T-helper 2 cell treated with Interferon-gamma antibody and Interleukin-4, amounts not matched to agents 5 μg/mL and 100 μg/mL, for 36 hours (primary cell): ENCODE measurements at regions not wholly inside any gene's neighbourhood (a gene's known extent, or its start where the extent isn't known, plus 50 kb on each side); places are given as distances from the start of the nearest gene placed in this dataset.

ENCODE experiments used
- DNase-seq: peaks from one replicate; pipeline ENCODE4 v3.0.0; 2021; ENCODE audit warnings: low spot score
- H3K27ac Mint-ChIP-seq: one replicate; pipeline ENCODE4 v1.8.0; 2021; ENCODE audit warnings: mild to moderate bottlenecking, mixed read lengths
- H3K27me3 Mint-ChIP-seq: one replicate; pipeline ENCODE4 v1.8.0; 2021; ENCODE audit warnings: low read depth, mixed read lengths
- H3K36me3 Mint-ChIP-seq: one replicate; pipeline ENCODE4 v1.8.0; 2021; ENCODE audit warnings: low read depth, mixed read lengths
- H3K4me1 Mint-ChIP-seq: one replicate; pipeline ENCODE4 v1.8.0; 2021; ENCODE audit warnings: low read depth, mixed read lengths
- H3K4me3 Mint-ChIP-seq: one replicate; pipeline ENCODE4 v1.8.0; 2022; ENCODE audit warnings: mild to moderate bottlenecking, moderate library complexity, mixed read lengths
- H3K9me3 Mint-ChIP-seq: one replicate; pipeline ENCODE4 v1.8.0; 2021; ENCODE audit warnings: mixed read lengths

DNA sequence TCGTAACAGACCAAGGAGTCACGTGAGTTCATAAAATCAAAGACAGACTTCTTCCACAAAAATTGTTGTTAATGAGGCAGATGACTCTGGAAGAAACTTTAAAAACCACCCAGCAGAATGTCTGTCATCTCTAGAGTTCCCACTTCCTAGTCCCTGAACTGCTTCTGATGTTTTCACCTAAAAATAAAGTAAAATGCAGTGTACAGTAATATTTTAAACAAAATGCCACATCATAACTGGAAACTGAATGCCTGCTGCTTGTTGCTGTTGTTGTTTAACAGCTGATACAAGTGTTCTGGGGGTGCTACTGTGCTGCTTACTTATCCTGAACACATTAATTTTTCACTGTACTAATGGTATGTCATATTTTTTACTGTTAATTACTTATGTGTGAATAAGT lies 577.2 kb downstream of the MTRR start:
- Mint-ChIP-seq H3K9me3 (peaks cover 8% of the 10 kb centered on the region), H3K36me3 (no peaks in the 10 kb centered on the region), H3K4me1 (no peaks in the 10 kb centered on the region), H3K4me3 (no peak overlapping the region), H3K27me3 (no peaks in the 10 kb centered on the region), H3K27ac (no peak overlapping the region)
- DNase-seq, result no peak

- H3K4me3 Mint-ChIP-seq, result peak overlapping the region; percentile 81
- no peaks in the 10 kb centered on the region for H3K27me3 Mint-ChIP-seq
- DNase-seq, result no peak
- H3K27ac Mint-ChIP-seq, result peak overlapping the region; percentile 60
- H3K9me3 Mint-ChIP-seq, result peaks cover 4% of the 10 kb centered on the region
- no peaks in the 10 kb centered on the region for H3K36me3 Mint-ChIP-seq
- H3K4me1 Mint-ChIP-seq, result no peaks in the 10 kb centered on the region
Observed at GRCh38 chr5:8456846-8457186, 587.9 kb downstream of the MTRR start.

DNA sequence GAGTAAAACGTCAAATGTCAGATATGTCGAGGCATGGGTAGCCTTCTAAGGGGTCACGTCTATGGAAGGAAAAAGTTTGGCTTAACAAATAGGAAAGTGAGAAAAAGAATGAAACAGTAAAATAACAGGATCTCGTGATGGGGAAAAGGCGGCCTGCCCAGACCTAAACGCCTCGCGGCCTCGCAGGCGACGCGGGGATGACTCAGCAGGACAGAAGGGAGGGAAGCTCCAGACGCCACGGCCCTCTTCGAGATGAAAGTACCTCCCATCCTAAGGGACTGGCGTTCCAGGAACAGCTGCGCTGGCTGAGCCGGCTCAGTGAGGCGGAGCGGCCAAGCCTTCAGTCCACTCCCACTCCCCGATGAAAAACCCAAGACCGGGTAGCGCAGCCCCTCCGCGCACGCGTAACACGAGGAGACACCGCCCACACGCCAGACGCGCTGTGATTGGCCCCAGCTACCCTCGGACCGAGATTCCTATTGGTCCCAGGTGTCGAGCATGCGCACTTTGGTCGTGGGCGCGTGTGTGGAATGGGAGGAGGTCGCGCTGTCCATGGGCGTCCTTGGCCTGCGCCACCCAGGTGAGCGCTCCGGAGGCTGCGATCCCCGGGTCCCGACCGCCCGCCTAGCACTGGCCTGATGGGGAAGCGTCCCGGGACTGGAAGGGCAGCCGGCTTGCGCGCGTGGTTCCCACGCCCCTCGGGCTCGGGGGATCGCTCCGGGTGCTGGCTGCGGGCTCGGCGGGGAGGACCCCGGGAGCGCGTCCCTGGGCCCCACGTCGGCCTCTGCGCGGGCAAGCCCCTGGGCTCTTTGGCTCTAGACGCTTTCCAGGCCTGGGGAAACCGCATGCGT lies 588.5 kb downstream of the MTRR start:
- H3K27me3 Mint-ChIP-seq, result no peaks in the 10 kb centered on the region
- peak; percentile 76 for DNase-seq

DNA sequence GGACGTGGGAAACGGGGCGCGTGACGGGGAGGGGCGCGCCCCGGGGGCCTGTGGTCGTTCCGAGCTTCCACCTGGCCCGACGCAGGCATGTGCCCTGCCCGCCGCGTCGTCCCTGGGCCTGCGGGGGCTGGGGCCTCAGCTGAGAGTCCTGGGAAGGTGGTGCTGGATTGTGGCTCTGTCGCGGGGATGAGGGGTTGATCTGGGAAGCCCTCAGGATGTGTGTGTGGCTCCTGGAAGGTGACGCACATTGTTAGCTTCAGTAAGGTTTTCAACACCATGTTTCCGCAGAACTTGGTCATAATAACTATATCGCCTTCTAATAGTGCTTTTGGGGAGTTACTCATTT lies 589.1 kb downstream of the MTRR start:
- no peak for DNase-seq
- H3K9me3 Mint-ChIP-seq, result no peaks in the 10 kb centered on the region

More for the DNA sequence above, 588.5 kb downstream of the MTRR start:
- Mint-ChIP-seq H3K27ac (peak overlapping the region; percentile 60), H3K4me1 (no peaks in the 10 kb centered on the region), H3K9me3 (no peaks in the 10 kb centered on the region), H3K4me3 (peak overlapping the region; percentile 84), H3K36me3 (no peaks in the 10 kb centered on the region)

DNA sequence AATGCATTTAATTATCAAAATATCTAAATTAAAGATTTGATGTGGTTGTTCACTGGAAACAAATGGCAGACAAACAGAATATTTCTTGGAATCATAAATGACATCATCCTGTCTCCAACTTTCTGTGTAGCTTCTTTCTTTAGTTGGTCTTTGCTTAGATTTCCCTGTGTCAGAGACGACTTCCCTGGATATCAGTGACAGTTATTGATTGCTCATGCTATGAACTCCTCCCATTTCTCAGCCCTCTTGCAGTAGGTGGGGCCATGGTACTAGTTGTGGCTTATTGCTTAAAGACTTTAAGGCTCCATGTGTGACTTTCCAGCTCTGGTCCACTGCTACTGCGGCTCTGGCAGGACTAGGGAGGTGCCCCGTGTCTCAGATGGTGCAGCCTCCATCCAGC lies 592.6 kb downstream of the MTRR start:
- no peaks in the 10 kb centered on the region for H3K9me3 Mint-ChIP-seq
- no peaks in the 10 kb centered on the region for H3K4me1 Mint-ChIP-seq
- no peaks in the 10 kb centered on the region for H3K27me3 Mint-ChIP-seq
- no peak overlapping the region for H3K27ac Mint-ChIP-seq
- DNase-seq, result no peak
- no peaks in the 10 kb centered on the region for H3K36me3 Mint-ChIP-seq
- H3K4me3 Mint-ChIP-seq, result no peak overlapping the region

More for the DNA sequence above, 589.1 kb downstream of the MTRR start:
- no peaks in the 10 kb centered on the region for H3K36me3 Mint-ChIP-seq
- H3K27me3 Mint-ChIP-seq, result no peaks in the 10 kb centered on the region
- no peaks in the 10 kb centered on the region for H3K4me1 Mint-ChIP-seq
- peak overlapping the region; percentile 74 for H3K27ac Mint-ChIP-seq
- H3K4me3 Mint-ChIP-seq, result peak overlapping the region; percentile 84

- Mint-ChIP-seq H3K27ac (no peak overlapping the region), H3K9me3 (no peaks in the 10 kb centered on the region), H3K4me3 (no peak overlapping the region), H3K36me3 (no peaks in the 10 kb centered on the region), H3K27me3 (no peaks in the 10 kb centered on the region), H3K4me1 (no peaks in the 10 kb centered on the region)
- DNase-seq, result no peak
Observed at GRCh38 chr5:8462565-8462964, 593.6 kb downstream of the MTRR start.

DNA sequence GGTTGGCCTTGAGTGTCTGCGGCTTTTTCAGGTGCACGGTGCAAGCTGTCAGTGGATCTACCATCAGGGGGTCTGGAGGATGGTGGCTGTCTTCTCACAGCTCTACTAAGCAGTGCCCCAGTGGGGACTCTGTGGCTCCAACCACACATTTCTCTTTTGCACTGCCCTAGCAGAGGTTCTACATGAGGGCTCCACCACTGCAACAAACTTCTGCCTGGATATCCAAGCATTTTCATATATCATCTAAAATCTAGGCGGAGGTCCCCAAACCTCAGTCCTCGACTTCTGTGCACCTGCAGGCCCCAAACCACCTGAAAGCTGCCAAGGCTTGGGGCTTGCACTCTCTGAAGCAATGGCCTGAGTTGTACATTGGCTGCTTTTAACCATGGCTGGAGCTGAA lies 601.5 kb downstream of the MTRR start:
- Mint-ChIP-seq H3K27me3 (no peaks in the 10 kb centered on the region), H3K36me3 (no peaks in the 10 kb centered on the region), H3K4me3 (no peak overlapping the region), H3K4me1 (no peaks in the 10 kb centered on the region), H3K27ac (no peak overlapping the region), H3K9me3 (peaks cover 40% of the 10 kb centered on the region)
- no peak for DNase-seq

DNA sequence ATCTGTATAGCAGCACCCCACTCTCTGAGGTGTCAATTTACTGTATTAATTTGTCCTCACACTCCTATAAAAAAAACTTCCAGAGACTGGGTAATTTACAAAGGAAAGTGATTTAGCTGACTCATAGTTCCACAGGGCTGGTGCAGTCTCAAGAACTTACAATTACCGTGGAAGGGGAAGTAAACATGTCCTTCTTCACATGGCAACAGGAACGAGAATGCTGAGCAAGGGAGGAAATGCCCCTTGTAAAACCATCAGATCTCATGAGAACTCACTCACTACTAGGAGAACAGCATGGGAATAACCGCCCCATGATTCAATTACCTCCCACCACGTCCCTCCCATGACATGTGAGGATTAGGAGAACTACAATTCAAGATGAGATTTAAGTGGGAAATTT lies 602.6 kb downstream of the MTRR start:
- Mint-ChIP-seq H3K4me3 (no peak overlapping the region), H3K27me3 (no peaks in the 10 kb centered on the region), H3K9me3 (peaks cover 44% of the 10 kb centered on the region), H3K4me1 (no peaks in the 10 kb centered on the region), H3K36me3 (no peaks in the 10 kb centered on the region), H3K27ac (no peak overlapping the region)
- no peak for DNase-seq

DNA sequence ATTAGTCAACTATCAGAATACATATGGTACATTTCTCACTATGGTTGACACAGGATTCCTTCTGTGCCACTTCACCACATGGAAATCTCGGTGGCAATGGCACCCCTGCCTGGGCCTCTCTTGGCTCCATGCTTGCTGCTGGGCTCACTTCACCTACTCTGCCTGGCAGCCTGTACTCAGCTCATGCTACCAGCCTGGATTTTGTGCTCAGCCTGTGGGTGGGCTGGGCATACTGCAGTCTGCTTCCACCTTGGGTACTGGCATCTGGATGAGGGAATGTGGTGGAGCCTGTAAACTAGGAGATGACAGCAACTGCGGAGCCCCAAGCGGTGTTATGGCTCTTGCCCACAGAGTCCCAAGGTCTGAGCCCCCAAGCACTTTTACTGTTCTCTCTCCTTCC lies 604.1 kb downstream of the MTRR start:
- no peaks in the 10 kb centered on the region for H3K36me3 Mint-ChIP-seq
- no peaks in the 10 kb centered on the region for H3K4me1 Mint-ChIP-seq
- DNase-seq, result no peak
- H3K27me3 Mint-ChIP-seq, result no peaks in the 10 kb centered on the region
- no peak overlapping the region for H3K27ac Mint-ChIP-seq
- H3K4me3 Mint-ChIP-seq, result no peak overlapping the region
- peaks cover 43% of the 10 kb centered on the region for H3K9me3 Mint-ChIP-seq

- Mint-ChIP-seq H3K9me3 (peaks cover 38% of the 10 kb centered on the region), H3K36me3 (no peaks in the 10 kb centered on the region), H3K27me3 (no peaks in the 10 kb centered on the region), H3K4me3 (no peak overlapping the region), H3K4me1 (no peaks in the 10 kb centered on the region), H3K27ac (no peak overlapping the region)
- DNase-seq, result no peak
Observed at GRCh38 chr5:8473827-8474568, 605.0 kb downstream of the MTRR start.

- Mint-ChIP-seq H3K4me1 (no peaks in the 10 kb centered on the region), H3K27me3 (no peaks in the 10 kb centered on the region), H3K27ac (no peak overlapping the region), H3K4me3 (no peak overlapping the region), H3K9me3 (peaks cover 37% of the 10 kb centered on the region), H3K36me3 (no peaks in the 10 kb centered on the region)
- no peak for DNase-seq
Observed at GRCh38 chr5:8474569-8474930, 605.6 kb downstream of the MTRR start.

GRCh38 chr5:8478326-8478725 lies 609.4 kb downstream of the MTRR start:
- H3K27me3 Mint-ChIP-seq, result no peaks in the 10 kb centered on the region
- DNase-seq, result no peak
- H3K4me3 Mint-ChIP-seq, result no peak overlapping the region
- no peaks in the 10 kb centered on the region for H3K4me1 Mint-ChIP-seq
- peaks cover 26% of the 10 kb centered on the region for H3K9me3 Mint-ChIP-seq
- no peak overlapping the region for H3K27ac Mint-ChIP-seq
- H3K36me3 Mint-ChIP-seq, result no peaks in the 10 kb centered on the region

GRCh38 chr5:8481007-8481406 lies 612.1 kb downstream of the MTRR start:
- Mint-ChIP-seq H3K36me3 (no peaks in the 10 kb centered on the region), H3K9me3 (peaks cover 15% of the 10 kb centered on the region), H3K27ac (no peak overlapping the region), H3K4me1 (no peaks in the 10 kb centered on the region), H3K27me3 (no peaks in the 10 kb centered on the region), H3K4me3 (no peak overlapping the region)
- DNase-seq, result no peak

DNA sequence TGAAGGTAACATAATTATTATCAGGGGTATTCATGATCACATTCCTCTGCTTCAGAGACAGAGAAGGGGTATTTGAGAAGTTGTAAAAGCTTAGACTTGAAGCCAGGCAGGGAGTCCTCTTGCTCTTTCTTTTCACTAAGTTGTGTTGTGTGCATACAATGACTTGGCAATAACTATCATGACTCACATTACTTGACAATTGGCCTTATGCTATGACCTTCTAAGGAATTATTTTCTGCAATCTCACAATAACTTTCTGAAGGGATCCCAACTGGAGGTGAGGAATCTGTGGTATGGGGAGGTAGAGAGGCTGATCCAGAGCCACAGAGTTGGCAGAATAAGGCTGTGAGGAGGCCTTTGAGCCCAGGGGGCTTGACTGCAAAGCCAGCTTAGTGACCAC lies 622.3 kb downstream of the MTRR start:
- Mint-ChIP-seq H3K4me3 (no peak overlapping the region), H3K9me3 (peaks cover 34% of the 10 kb centered on the region), H3K4me1 (no peaks in the 10 kb centered on the region), H3K27ac (no peak overlapping the region), H3K27me3 (no peaks in the 10 kb centered on the region), H3K36me3 (no peaks in the 10 kb centered on the region)
- no peak for DNase-seq
